ENCODE measurements at regions not wholly inside any gene's neighbourhood (a gene's known extent, or its start where the extent isn't known, plus 50 kb on each side); places are given as distances from the start of the nearest gene placed in this dataset.
"Not testable (repeated sequence)": the region's sequence is repeated elsewhere in the genome, so short reads cannot be mapped to it uniquely, and the experiment has no call there.

- DNase-seq, result no peak
Observed at GRCh38 chrX:118261151-118261550, 84.8 kb upstream of the WDR44 start.

- DNase-seq, result no peak
Observed at GRCh38 chrX:118271775-118272174, 74.1 kb upstream of the WDR44 start.

- DNase-seq, result no peak
Observed at GRCh38 chrX:118272242-118272641, 73.7 kb upstream of the WDR44 start.

GRCh38 chrX:118286066-118286762 is 59.7 kb upstream of the WDR44 start:
- no peak for DNase-seq

- not testable (repeated sequence) for DNase-seq
Observed at GRCh38 chrX:118295818-118296217, 50.1 kb upstream of the WDR44 start.

Measured in NCI-H774 (cell line).